Caco-2 (cell line): ENCODE measurements at regions not wholly inside any gene's neighbourhood (a gene's known extent, or its start where the extent isn't known, plus 50 kb on each side); places are given as distances from the start of the nearest gene placed in this dataset.

Experiments used
- BruUV-seq: library from RNA; stranded (reverse); fragments of 400-500 nt; replicated peaks from 2 replicates; lab custom pipeline; 2021; lab: Mats Ljungman, UMichigan
- CTCF ChIA-PET: fragments of 300-600 bp; sonication (Branson Sonifier 250); formaldehyde crosslinking; loops from one replicate; lab custom pipeline; 2022; ENCODE audit warnings: antibody characterized with exemption; lab: Charles Lee
- POLR2A ChIA-PET: fragments of 300-600 bp; sonication (Branson Sonifier 250); formaldehyde crosslinking; loops from one replicate; lab custom pipeline; 2022; ENCODE audit warnings: antibody characterized with exemption; lab: Charles Lee
- DNase-seq, 2 experiments: peaks; one replicate each; pipeline versions ENCODE4 v3.0.0 to v3.0.0-alpha.2; 2020 to 2022
- H3K27me3 ChIP-seq: replicated peaks from 2 replicates; pipeline ENCODE4 v1.6.0; 2011; ENCODE audit warnings: low read length; ENCODE audit not compliant: control insufficient read depth, insufficient read depth
- H3K36me3 ChIP-seq: 2 replicates; pipeline ENCODE4 v1.5.1; 2011; ENCODE audit warnings: low read length; ENCODE audit not compliant: control insufficient read depth, insufficient read depth
- H3K4me1 ChIP-seq: fragments of 250-450 bp; sonication (Bioruptor Pico); 2 replicates; pipeline ENCODE4 v1.5.1; 2020; ENCODE audit warnings: mild to moderate bottlenecking
- H3K4me3 ChIP-seq: 2 replicates; pipeline ENCODE4 v1.5.1; 2011; ENCODE audit warnings: low read depth, mild to moderate bottlenecking, control low read depth, low read length
- H3K9me3 ChIP-seq: fragments of 250-450 bp; sonication (Bioruptor Pico); 2 replicates; pipeline ENCODE4 v1.5.1; 2020; ENCODE audit warnings: mild to moderate bottlenecking, moderate library complexity
- H3K27ac Mint-ChIP-seq: one replicate; pipeline ENCODE4 v1.8.0; 2022; ENCODE audit warnings: mixed read lengths; ENCODE audit not compliant: unreplicated experiment
- H3K27me3 Mint-ChIP-seq: one replicate; pipeline ENCODE4 v1.8.0; 2022; ENCODE audit warnings: mixed read lengths; ENCODE audit not compliant: insufficient read depth, unreplicated experiment
- H3K36me3 Mint-ChIP-seq: one replicate; pipeline ENCODE4 v1.8.0; 2022; ENCODE audit warnings: mild to moderate bottlenecking, mixed read lengths; ENCODE audit not compliant: insufficient read depth, unreplicated experiment
- H3K4me1 Mint-ChIP-seq: one replicate; pipeline ENCODE4 v1.8.0; 2022; ENCODE audit warnings: low read depth, mixed read lengths; ENCODE audit not compliant: unreplicated experiment
- H3K4me3 Mint-ChIP-seq: one replicate; pipeline ENCODE4 v1.8.0; 2022; ENCODE audit warnings: mild to moderate bottlenecking, moderate library complexity, mixed read lengths; ENCODE audit not compliant: unreplicated experiment
- H3K9me3 Mint-ChIP-seq: one replicate; pipeline ENCODE4 v1.8.0; 2022; ENCODE audit warnings: mixed read lengths; ENCODE audit not compliant: unreplicated experiment
- intact Hi-C: fragments of 100-400 bp; cut with micrococcal nuclease; formaldehyde crosslinking; loops from one replicate; pipeline ENCODE4 v1.10.0; 2022; ENCODE audit not compliant: unreplicated experiment
- TF ChIP-seq, protein P1 (sequence below), 2 experiments: fragments of 200-600 bp in 1 of 2; IDR thresholded peaks; 1 replicate in 1 of 2; 2 replicates in 1 of 2; pipeline versions ENCODE4 v1.5.1 to v1.8.0; 2011 to 2022; ENCODE audit warnings: antibody characterized with exemption in 1 of 2, control low read depth in 1 of 2, inconsistent platforms in 1 of 2, low read depth in 1 of 2, low read length in 1 of 2, mild to moderate bottlenecking in 1 of 2, moderate library complexity in 1 of 2; ENCODE audit not compliant: insufficient read depth in 1 of 2, severe bottlenecking in 1 of 2, unreplicated experiment in 1 of 2

DNA sequence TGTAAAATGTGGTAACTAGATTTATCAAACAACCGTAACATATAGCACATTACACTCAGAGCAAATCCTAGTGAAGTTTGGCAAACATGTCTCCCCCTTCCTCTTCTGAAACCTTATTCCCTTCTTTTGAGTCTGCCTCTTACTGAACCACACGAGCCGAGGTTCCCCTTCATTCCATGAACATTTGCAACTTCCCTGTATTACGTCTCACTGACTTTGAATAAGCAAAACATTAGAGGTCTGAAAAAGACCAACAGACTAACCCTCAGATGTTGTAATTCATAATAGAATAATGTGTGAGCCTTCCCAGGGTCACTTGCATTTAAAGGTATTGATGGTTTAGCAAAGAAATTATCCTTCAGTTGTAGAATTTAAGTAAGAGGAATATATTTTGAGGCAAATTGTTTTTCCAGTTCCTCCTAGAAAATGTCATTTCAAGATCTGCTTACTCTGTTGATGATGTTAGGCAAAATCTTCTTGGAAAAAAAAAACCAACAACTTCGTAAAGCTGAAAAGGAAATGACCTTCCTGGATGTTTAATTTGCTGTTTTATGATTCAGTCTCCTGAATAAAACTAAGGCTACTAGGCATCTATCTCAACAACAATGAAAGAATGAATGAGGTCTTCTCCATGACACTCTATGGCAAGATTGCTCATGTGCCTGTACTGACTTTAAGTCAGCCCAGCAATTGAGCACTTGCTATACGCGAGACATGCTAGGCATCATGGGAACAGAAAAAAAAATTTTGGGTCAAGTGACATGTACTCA lies 296.9 kb upstream of the NECTIN3 start:
- ChIA-PET CTCF (no interaction called here), POLR2A (no interaction called here)
- no peak overlapping the region for H3K4me3 ChIP-seq
- Mint-ChIP-seq H3K27me3 (no peaks in the 10 kb centered on the region), H3K27ac (peak overlapping the region; percentile 69), H3K9me3 (peaks cover 31% of the 10 kb centered on the region), H3K4me3 (peak overlapping the region; percentile 5), H3K4me1 (peaks cover 28% of the 10 kb centered on the region), H3K36me3 (no peaks in the 10 kb centered on the region)
- no TSS peak for BruUV-seq
- H3K9me3 ChIP-seq, result no peaks in the 10 kb centered on the region
- peaks cover 36% of the 10 kb centered on the region for H3K4me1 ChIP-seq
- H3K27me3 ChIP-seq, result no peaks in the 10 kb centered on the region
- no peaks in the 10 kb centered on the region for H3K36me3 ChIP-seq
- TF ChIP-seq, protein P1, sequence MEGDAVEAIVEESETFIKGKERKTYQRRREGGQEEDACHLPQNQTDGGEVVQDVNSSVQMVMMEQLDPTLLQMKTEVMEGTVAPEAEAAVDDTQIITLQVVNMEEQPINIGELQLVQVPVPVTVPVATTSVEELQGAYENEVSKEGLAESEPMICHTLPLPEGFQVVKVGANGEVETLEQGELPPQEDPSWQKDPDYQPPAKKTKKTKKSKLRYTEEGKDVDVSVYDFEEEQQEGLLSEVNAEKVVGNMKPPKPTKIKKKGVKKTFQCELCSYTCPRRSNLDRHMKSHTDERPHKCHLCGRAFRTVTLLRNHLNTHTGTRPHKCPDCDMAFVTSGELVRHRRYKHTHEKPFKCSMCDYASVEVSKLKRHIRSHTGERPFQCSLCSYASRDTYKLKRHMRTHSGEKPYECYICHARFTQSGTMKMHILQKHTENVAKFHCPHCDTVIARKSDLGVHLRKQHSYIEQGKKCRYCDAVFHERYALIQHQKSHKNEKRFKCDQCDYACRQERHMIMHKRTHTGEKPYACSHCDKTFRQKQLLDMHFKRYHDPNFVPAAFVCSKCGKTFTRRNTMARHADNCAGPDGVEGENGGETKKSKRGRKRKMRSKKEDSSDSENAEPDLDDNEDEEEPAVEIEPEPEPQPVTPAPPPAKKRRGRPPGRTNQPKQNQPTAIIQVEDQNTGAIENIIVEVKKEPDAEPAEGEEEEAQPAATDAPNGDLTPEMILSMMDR (IDR thresholded peaks at IDR 0.05; ENCODE audit: insufficient read depth in 1 of 2, low read depth in 1 of 2, low read length in 1 of 2, severe bottlenecking in 1 of 2, unreplicated experiment in 1 of 2), result no peak
- DNase-seq, result no peak
- intact Hi-C loops, result loop anchor here (5.0 kb wide), 1 partner anchor 298 kb away; the partner anchor contains the start of gene NECTIN3

DNA sequence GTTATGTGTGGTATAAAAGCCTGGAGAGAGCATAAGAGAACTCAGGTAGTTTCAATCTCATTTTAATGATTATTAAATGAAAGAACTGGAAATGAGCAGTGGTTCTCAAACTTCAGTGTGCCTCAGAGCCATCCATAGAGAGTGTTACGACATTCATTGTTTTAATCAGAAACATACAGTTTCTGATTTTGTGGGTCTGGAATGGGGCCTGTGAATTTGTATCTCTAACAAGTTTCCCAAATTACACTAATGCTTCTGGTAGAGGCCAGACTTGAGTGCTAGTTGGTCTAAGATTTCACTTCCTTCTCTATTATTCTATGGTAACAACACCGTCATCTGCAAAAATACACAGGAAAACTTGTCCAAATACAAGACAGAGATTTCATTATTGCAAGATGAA lies 292.0 kb upstream of the NECTIN3 start:
- H3K9me3 ChIP-seq, result no peaks in the 10 kb centered on the region
- DNase-seq, result no peak
- TF ChIP-seq, protein P1 (IDR thresholded peaks at IDR 0.05; ENCODE audit: insufficient read depth in 1 of 2, low read depth in 1 of 2, low read length in 1 of 2, severe bottlenecking in 1 of 2, unreplicated experiment in 1 of 2), result no peak
- intact Hi-C loops, result no loop called here
- ChIA-PET CTCF (no interaction called here), POLR2A (no interaction called here)
- H3K4me3 ChIP-seq, result no peak overlapping the region
- H3K27me3 ChIP-seq, result no peaks in the 10 kb centered on the region
- Mint-ChIP-seq H3K9me3 (peaks cover 4% of the 10 kb centered on the region), H3K36me3 (no peaks in the 10 kb centered on the region), H3K27me3 (no peaks in the 10 kb centered on the region), H3K4me3 (no peak overlapping the region), H3K4me1 (peaks cover 5% of the 10 kb centered on the region), H3K27ac (no peak overlapping the region)
- no TSS peak for BruUV-seq
- H3K4me1 ChIP-seq, result peaks cover 7% of the 10 kb centered on the region; the same call in 1 of the 2 replicates
- no peaks in the 10 kb centered on the region for H3K36me3 ChIP-seq

DNA sequence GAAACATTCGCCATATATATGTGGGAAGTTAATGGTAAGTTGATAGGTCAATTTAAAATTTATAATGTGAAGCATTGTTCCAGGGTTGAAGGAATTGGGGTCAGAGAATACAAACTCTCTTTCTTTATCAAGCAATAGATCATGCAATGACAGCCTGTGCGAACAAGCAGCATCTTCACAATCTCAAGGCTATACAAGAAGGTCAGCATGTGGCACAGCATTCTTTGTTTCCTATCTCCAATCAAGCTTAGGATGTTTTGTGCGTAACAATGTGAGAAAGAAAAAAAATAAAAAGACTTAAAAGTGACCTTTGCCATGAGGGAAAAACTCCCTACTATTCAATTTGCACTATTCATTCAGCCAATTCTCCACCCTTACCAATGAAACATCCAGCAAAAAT lies 288.1 kb upstream of the NECTIN3 start:
- H3K36me3 Mint-ChIP-seq, result no peaks in the 10 kb centered on the region
- no TSS peak for BruUV-seq
- intact Hi-C loops, result no loop called here
- TF ChIP-seq, protein P1 (IDR thresholded peaks at IDR 0.05; ENCODE audit: insufficient read depth in 1 of 2, low read depth in 1 of 2, low read length in 1 of 2, severe bottlenecking in 1 of 2, unreplicated experiment in 1 of 2), result no peak
- Histone ChIP-seq H3K36me3 (no peaks in the 10 kb centered on the region), H3K27me3 (no peaks in the 10 kb centered on the region), H3K4me3 (no peak overlapping the region), H3K9me3 (no peaks in the 10 kb centered on the region), H3K4me1 (no peaks in the 10 kb centered on the region)
- H3K27ac Mint-ChIP-seq, result no peak overlapping the region
- no peak for DNase-seq
- no peak overlapping the region for H3K4me3 Mint-ChIP-seq
- no peaks in the 10 kb centered on the region for H3K4me1 Mint-ChIP-seq
- ChIA-PET POLR2A (no interaction called here), CTCF (no interaction called here)
- H3K27me3 Mint-ChIP-seq, result no peaks in the 10 kb centered on the region
- peaks cover 4% of the 10 kb centered on the region for H3K9me3 Mint-ChIP-seq
